ENCODE measurements at regions not wholly inside any gene's neighbourhood (a gene's known extent, or its start where the extent isn't known, plus 50 kb on each side); places are given as distances from the start of the nearest gene placed in this dataset.

- no peak overlapping the region for H4K8ac ChIP-seq (ENCODE audit: low read depth in 2 of 2, low read length in 2 of 2)
- BruUV-seq (replicated peaks): no TSS peak
- no peak overlapping the region for H4K91ac ChIP-seq (ENCODE audit: insufficient read depth, low read depth, low read length)
- H3K4me3 ChIP-seq (ENCODE audit: insufficient read depth, low read depth, low read length): no peak overlapping the region
- ATAC-seq (ENCODE audit: low read depth) (no peak), DNase-seq (no peak)
- H3K4me1 ChIP-seq (ENCODE audit: control insufficient read depth, insufficient read depth, low read length): no peaks in the 10 kb centered on the region
- H2BK5ac ChIP-seq (ENCODE audit: low read depth, low read length, poor library complexity, severe bottlenecking): no peak overlapping the region
- WGBS, 2 experiments (ENCODE audit: extremely low coverage in 2 of 2, insufficient read length in 1 of 2): no CpG with 5 or more reads among the region's 5 CpGs
- POLR2A ChIA-PET (ENCODE audit: unreplicated experiment): no interaction called here
- no peak overlapping the region for H3K4me2 ChIP-seq (ENCODE audit: low read depth, low read length)
- no peak overlapping the region for H2BK20ac ChIP-seq (ENCODE audit: low read depth, low read length)
- intact Hi-C loops (cut with micrococcal nuclease): no loop called here
- H2AK9ac ChIP-seq (replicated peaks; ENCODE audit: low read depth, low read length, poor library complexity): no peak overlapping the region
- no peak overlapping the region for H3K18ac ChIP-seq (ENCODE audit: low read depth, low read length)
- H4K20me1 ChIP-seq (ENCODE audit: insufficient read depth, low read length): no peaks in the 10 kb centered on the region
- H3K9me3 ChIP-seq (ENCODE audit: control insufficient read depth, insufficient read depth, low read length): no peaks in the 10 kb centered on the region; the same call in 1 of the 2 replicates
- H2AFZ ChIP-seq (replicated peaks; ENCODE audit: low read length, poor library complexity): no peak overlapping the region
- no peak overlapping the region for H3K27ac ChIP-seq (ENCODE audit: insufficient read depth, low read length)
- H3K9me1 ChIP-seq (ENCODE audit: insufficient read depth, low read length): no peaks in the 10 kb centered on the region
- H3K14ac ChIP-seq (replicated peaks; ENCODE audit: low read depth, low read length): no peak overlapping the region
- H3K56ac ChIP-seq (ENCODE audit: extremely low read depth, insufficient read depth, low read length): no peak overlapping the region
- in situ Hi-C loops (cut with MboI; ENCODE audit: low sequenced_read_pairs): no loop called here
- no peak overlapping the region for H2AK5ac ChIP-seq (ENCODE audit: low read depth, low read length)
- dilution Hi-C loops (cut with HindIII; ENCODE audit: low sequenced_read_pairs, unreplicated experiment): no loop called here
- peaks cover 2% of the 10 kb centered on the region for H3K27me3 ChIP-seq (ENCODE audit: control insufficient read depth, insufficient read depth, low read length)
- no peak overlapping the region for H3K4ac ChIP-seq (ENCODE audit: low read depth, low read length)
- H3K36me3 ChIP-seq (ENCODE audit: control insufficient read depth, insufficient read depth, low read length): no peaks in the 10 kb centered on the region
- H3K23ac ChIP-seq (ENCODE audit: low read depth, low read length): no peak overlapping the region
- no peak overlapping the region for H2BK120ac ChIP-seq (ENCODE audit: low read depth, low read length)
- H4K5ac ChIP-seq (ENCODE audit: low read depth, low read length): no peak overlapping the region
- no peak overlapping the region for H2BK15ac ChIP-seq (ENCODE audit: low read depth, low read length)
- H3K79me1 ChIP-seq (ENCODE audit: low read depth in 1 of 2, low read length in 2 of 2): no peaks in the 10 kb centered on the region
- TF ChIP-seq, protein P1, sequence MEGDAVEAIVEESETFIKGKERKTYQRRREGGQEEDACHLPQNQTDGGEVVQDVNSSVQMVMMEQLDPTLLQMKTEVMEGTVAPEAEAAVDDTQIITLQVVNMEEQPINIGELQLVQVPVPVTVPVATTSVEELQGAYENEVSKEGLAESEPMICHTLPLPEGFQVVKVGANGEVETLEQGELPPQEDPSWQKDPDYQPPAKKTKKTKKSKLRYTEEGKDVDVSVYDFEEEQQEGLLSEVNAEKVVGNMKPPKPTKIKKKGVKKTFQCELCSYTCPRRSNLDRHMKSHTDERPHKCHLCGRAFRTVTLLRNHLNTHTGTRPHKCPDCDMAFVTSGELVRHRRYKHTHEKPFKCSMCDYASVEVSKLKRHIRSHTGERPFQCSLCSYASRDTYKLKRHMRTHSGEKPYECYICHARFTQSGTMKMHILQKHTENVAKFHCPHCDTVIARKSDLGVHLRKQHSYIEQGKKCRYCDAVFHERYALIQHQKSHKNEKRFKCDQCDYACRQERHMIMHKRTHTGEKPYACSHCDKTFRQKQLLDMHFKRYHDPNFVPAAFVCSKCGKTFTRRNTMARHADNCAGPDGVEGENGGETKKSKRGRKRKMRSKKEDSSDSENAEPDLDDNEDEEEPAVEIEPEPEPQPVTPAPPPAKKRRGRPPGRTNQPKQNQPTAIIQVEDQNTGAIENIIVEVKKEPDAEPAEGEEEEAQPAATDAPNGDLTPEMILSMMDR (conservative IDR thresholded peaks at IDR 0.05; ENCODE audit: low read depth, low read length): no peak
- TF ChIP-seq BHLHE40 (IDR thresholded peaks at IDR 0.05; ENCODE audit: low read depth, low read length) (no peak), MAFK (IDR thresholded peaks at IDR 0.05; ENCODE audit: low read depth, low read length) (no peak), RFX5 (IDR thresholded peaks at IDR 0.05; ENCODE audit: low read depth, low read length) (no peak), RAD21 (IDR thresholded peaks at IDR 0.05; ENCODE audit: low read length) (no peak), SMC3 (IDR thresholded peaks at IDR 0.05; ENCODE audit: low read depth, low read length) (no peak), MAZ (IDR thresholded peaks at IDR 0.05; ENCODE audit: borderline replicate concordance, low read depth, low read length) (no peak), POLR2A (IDR thresholded peaks at IDR 0.05; ENCODE audit: low read depth, low read length) (no peak), FOS (IDR thresholded peaks at IDR 0.05; ENCODE audit: low read depth, low read length) (no peak), RCOR1 (IDR thresholded peaks at IDR 0.05; ENCODE audit: insufficient replicate concordance, low read length) (no peak), CHD1 (IDR thresholded peaks at IDR 0.05; ENCODE audit: low read depth, low read length) (no peak)
- TF ChIP-seq, protein P2, sequence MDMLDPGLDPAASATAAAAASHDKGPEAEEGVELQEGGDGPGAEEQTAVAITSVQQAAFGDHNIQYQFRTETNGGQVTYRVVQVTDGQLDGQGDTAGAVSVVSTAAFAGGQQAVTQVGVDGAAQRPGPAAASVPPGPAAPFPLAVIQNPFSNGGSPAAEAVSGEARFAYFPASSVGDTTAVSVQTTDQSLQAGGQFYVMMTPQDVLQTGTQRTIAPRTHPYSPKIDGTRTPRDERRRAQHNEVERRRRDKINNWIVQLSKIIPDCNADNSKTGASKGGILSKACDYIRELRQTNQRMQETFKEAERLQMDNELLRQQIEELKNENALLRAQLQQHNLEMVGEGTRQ (IDR thresholded peaks at IDR 0.05; ENCODE audit: low read depth, low read length): no peak
- CTCF ChIA-PET: no interaction called here
- no peak overlapping the region for H3K9ac ChIP-seq (ENCODE audit: low read depth, low read length)
Measured at GRCh38 chr18:76765649-76766048, 56.7 kb upstream of the ZNF236 start.

Data from IMR-90 (cell line).